GM23338 (cell line): ENCODE measurements at regions not wholly inside any gene's neighbourhood (a gene's known extent, or its start where the extent isn't known, plus 50 kb on each side); places are given as distances from the start of the nearest gene placed in this dataset.

Experiments
- ATAC-seq: fragments of 200-7000 bp; cut with Tn5 transposase; 3 replicates; pipeline ENCODE4 v1.9.1; 2020
- DNase-seq: peaks from one replicate; pipeline ENCODE4 v3.0.0-alpha.2; 2015; ENCODE audit warnings: low spot score
- H2AFZ ChIP-seq: fragments of 200-600 bp; sonication (generic); 2 replicates; pipeline ENCODE4 v1.8.0; 2016; ENCODE audit warnings: antibody characterized with exemption, mild to moderate bottlenecking, moderate library complexity
- H3F3A ChIP-seq: fragments of 200-600 bp; sonication (generic); replicated peaks from 2 replicates; pipeline ENCODE4 v1.8.0; 2017; ENCODE audit warnings: antibody characterized with exemption, mixed run types, low read depth
- H3K27ac ChIP-seq: fragments of 200-600 bp; sonication (generic); 2 replicates; pipeline ENCODE4 v1.6.1; 2016; ENCODE audit warnings: low read depth
- H3K27me3 ChIP-seq: fragments of 200-600 bp; sonication (generic); 2 replicates; pipeline ENCODE4 v1.8.0; 2016; ENCODE audit warnings: mild to moderate bottlenecking, mixed run types, moderate library complexity; ENCODE audit not compliant: insufficient read depth
- H3K36me3 ChIP-seq: fragments of 200-600 bp; sonication (generic); 2 replicates; pipeline ENCODE4 v1.8.0; 2016; ENCODE audit warnings: mild to moderate bottlenecking; ENCODE audit not compliant: insufficient read depth
- H3K4me1 ChIP-seq: fragments of 200-600 bp; sonication (generic); 2 replicates; pipeline ENCODE4 v1.8.0; 2016; ENCODE audit warnings: mild to moderate bottlenecking, moderate library complexity; ENCODE audit not compliant: insufficient read depth
- H3K4me2 ChIP-seq: fragments of 200-600 bp; sonication (generic); 2 replicates; pipeline ENCODE4 v1.7.1; 2017; ENCODE audit warnings: mixed run types
- H3K4me3 ChIP-seq: fragments of 200-600 bp; sonication (generic); 2 replicates; pipeline ENCODE4 v1.6.1; 2016; ENCODE audit warnings: mixed run types
- H3K79me2 ChIP-seq: fragments of 200-600 bp; sonication (generic); replicated peaks from 2 replicates; pipeline ENCODE4 v1.8.0; 2017; ENCODE audit warnings: mild to moderate bottlenecking; ENCODE audit not compliant: insufficient read depth
- H3K9me2 ChIP-seq: fragments of 200-600 bp; sonication (generic); 2 replicates; pipeline ENCODE4 v1.8.0; 2017; ENCODE audit not compliant: insufficient read depth
- H4K20me1 ChIP-seq: fragments of 200-600 bp; sonication (generic); replicated peaks from 2 replicates; pipeline ENCODE4 v1.8.0; 2017; ENCODE audit warnings: mild to moderate bottlenecking; ENCODE audit not compliant: insufficient read depth
- H3K27ac Mint-ChIP-seq: 2 replicates; pipeline ENCODE4 v1.8.0; 2020; ENCODE audit warnings: inconsistent platforms, mild to moderate bottlenecking, moderate library complexity, mixed read lengths
- H3K27me3 Mint-ChIP-seq: 3 replicates; pipeline ENCODE4 v1.8.0; 2022; ENCODE audit warnings: low read depth, mild to moderate bottlenecking, moderate library complexity, mixed read lengths, inconsistent platforms; ENCODE audit not compliant: insufficient read depth, poor library complexity
- H3K36me3 Mint-ChIP-seq: 3 replicates; pipeline ENCODE4 v1.8.0; 2021; ENCODE audit warnings: low read depth, mild to moderate bottlenecking, inconsistent platforms, moderate library complexity, mixed read lengths
- H3K4me1 Mint-ChIP-seq: 3 replicates; pipeline ENCODE4 v1.8.0; 2020; ENCODE audit warnings: mild to moderate bottlenecking, inconsistent platforms, mixed read lengths
- H3K4me3 Mint-ChIP-seq: 3 replicates; pipeline ENCODE4 v1.8.0; 2021; ENCODE audit warnings: moderate library complexity, mild to moderate bottlenecking, inconsistent platforms, mixed read lengths
- H3K9me3 Mint-ChIP-seq: 3 replicates; pipeline ENCODE4 v1.8.0; 2020; ENCODE audit warnings: moderate library complexity, mild to moderate bottlenecking, inconsistent platforms, mixed read lengths
- CREB1 ChIP-seq: fragments of 250-450 bp; sonication (Bioruptor Pico); IDR thresholded peaks from 2 replicates; pipeline ENCODE4 v1.5.0; 2020; ENCODE audit warnings: low read depth, mild to moderate bottlenecking, moderate library complexity
- EZH2 ChIP-seq: fragments of 200-600 bp; sonication (generic); IDR thresholded peaks from one replicate; pipeline ENCODE4 v1.8.0; 2017; ENCODE audit warnings: antibody characterized with exemption, mild to moderate bottlenecking, low read depth; ENCODE audit not compliant: unreplicated experiment
- EZH2phosphoT487 ChIP-seq: fragments of 200-600 bp; sonication (generic); IDR thresholded peaks from one replicate; pipeline ENCODE4 v1.8.1; 2018; ENCODE audit warnings: antibody characterized with exemption; ENCODE audit not compliant: unreplicated experiment
- JUNB ChIP-seq: IDR thresholded peaks from one replicate; pipeline ENCODE4 v1.6.1; 2016; ENCODE audit warnings: antibody characterized with exemption; ENCODE audit not compliant: unreplicated experiment
- NANOG ChIP-seq: IDR thresholded peaks from 2 replicates; pipeline ENCODE4 v1.6.1; 2016; ENCODE audit warnings: antibody characterized with exemption, borderline replicate concordance
- POLR2AphosphoS5 ChIP-seq: IDR thresholded peaks from 2 replicates; pipeline ENCODE4 v1.6.1; 2016; ENCODE audit warnings: antibody characterized with exemption, low read depth
- STAT1 ChIP-seq: IDR thresholded peaks from one replicate; pipeline ENCODE4 v1.6.1; 2016; ENCODE audit warnings: antibody characterized with exemption; ENCODE audit not compliant: unreplicated experiment
- ZNF114 ChIP-seq: fragments of 250-450 bp; sonication (Bioruptor Pico); IDR thresholded peaks from 2 replicates; pipeline ENCODE4 v1.5.0; 2020; ENCODE audit warnings: mild to moderate bottlenecking, moderate library complexity
- ZNF331 ChIP-seq: fragments of 250-450 bp; sonication (Bioruptor Pico); IDR thresholded peaks from 2 replicates; pipeline ENCODE4 v1.5.0; 2020; ENCODE audit warnings: low read depth, mild to moderate bottlenecking, moderate library complexity
- TF ChIP-seq, protein P1 (sequence below): IDR thresholded peaks from one replicate; pipeline ENCODE4 v1.6.1; 2018; ENCODE audit warnings: antibody characterized with exemption; ENCODE audit not compliant: unreplicated experiment
- TF ChIP-seq, protein P2 (sequence below): IDR thresholded peaks from 2 replicates; pipeline ENCODE4 v1.6.1; 2016; ENCODE audit warnings: antibody characterized with exemption
- TF ChIP-seq, protein P3 (sequence below), 2 experiments: fragments of 200-600 bp in 1 of 2; sonication (generic) in 1 of 2; conservative IDR thresholded peaks; 2 replicates each; pipeline versions ENCODE4 v1.5.1 to v1.6.1; 2016 to 2017; ENCODE audit warnings: antibody characterized with exemption in 2 of 2, low read depth in 2 of 2, mild to moderate bottlenecking in 2 of 2, moderate library complexity in 1 of 2

DNA sequence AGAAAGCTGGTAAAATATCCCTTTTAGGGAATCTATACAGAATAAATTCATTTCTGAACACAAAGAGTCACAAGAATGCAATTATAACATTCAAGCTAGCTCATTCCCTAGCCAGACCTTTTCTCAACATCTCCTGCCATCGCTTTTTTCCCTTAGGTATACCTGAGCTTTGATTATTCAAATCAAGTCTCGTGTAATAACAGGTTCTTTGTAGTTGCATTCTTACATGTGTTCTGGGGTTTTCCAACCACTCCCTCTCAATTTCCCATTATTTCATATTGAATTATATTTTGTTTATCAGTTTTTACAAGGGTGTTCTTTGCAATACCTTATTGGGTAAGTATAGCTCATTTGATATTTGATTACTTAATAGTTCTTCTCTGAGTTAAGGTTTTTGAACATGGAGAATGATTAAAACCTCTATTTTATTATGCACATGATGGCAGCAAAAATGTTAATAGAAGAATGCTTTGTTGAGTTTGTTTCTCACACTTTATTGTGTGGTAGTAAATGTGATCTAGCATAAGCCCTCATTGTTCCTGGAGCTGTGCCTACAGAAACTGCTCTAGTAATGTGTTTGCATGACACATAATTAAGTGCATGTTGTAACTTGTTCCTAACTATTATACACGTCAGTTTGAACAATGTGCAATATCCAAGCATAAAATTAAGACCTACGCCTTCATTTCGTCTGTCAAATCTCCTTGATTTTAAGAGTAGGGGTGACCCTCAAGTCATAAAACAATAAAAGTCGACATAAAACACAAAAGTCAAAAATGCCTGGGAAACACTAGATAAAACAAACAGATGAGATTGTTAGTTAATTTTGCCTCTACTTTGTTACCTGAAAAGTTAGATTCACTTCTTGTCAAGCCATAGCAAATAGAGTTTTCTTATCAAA lies 124.0 kb upstream of the POF1B start (continued):
- TF ChIP-seq, protein P1, sequence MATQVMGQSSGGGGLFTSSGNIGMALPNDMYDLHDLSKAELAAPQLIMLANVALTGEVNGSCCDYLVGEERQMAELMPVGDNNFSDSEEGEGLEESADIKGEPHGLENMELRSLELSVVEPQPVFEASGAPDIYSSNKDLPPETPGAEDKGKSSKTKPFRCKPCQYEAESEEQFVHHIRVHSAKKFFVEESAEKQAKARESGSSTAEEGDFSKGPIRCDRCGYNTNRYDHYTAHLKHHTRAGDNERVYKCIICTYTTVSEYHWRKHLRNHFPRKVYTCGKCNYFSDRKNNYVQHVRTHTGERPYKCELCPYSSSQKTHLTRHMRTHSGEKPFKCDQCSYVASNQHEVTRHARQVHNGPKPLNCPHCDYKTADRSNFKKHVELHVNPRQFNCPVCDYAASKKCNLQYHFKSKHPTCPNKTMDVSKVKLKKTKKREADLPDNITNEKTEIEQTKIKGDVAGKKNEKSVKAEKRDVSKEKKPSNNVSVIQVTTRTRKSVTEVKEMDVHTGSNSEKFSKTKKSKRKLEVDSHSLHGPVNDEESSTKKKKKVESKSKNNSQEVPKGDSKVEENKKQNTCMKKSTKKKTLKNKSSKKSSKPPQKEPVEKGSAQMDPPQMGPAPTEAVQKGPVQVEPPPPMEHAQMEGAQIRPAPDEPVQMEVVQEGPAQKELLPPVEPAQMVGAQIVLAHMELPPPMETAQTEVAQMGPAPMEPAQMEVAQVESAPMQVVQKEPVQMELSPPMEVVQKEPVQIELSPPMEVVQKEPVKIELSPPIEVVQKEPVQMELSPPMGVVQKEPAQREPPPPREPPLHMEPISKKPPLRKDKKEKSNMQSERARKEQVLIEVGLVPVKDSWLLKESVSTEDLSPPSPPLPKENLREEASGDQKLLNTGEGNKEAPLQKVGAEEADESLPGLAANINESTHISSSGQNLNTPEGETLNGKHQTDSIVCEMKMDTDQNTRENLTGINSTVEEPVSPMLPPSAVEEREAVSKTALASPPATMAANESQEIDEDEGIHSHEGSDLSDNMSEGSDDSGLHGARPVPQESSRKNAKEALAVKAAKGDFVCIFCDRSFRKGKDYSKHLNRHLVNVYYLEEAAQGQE = no peak
- TF ChIP-seq CREB1 (CRISPR knock-in tag) (no peak), POLR2AphosphoS5 (no peak), EZH2 (no peak), NANOG (no peak)

DNA sequence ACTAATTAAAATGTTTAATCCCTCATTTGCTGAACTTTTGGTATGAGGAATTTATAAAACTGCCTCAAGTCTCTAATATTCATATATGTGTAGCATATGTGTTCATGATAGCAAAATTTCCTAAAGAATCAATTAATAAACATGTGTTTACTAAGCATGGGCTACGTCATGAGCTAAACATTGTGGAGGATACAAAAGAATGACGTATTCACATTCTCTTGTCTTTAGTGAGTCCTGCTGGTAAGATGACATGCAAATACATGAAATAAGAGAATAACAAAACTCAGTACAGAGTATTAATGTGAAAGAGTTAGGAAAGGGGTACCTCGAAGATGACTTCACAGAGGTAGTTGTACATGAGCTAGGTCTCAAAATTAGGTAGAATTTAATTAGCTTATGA lies 121.9 kb upstream of the POF1B start:
- H3K27ac Mint-ChIP-seq = no peak overlapping the region
- H3K4me2 ChIP-seq = no peak overlapping the region
- H3K27ac ChIP-seq = no peak overlapping the region
- no peaks in the 10 kb centered on the region for H3K4me1 Mint-ChIP-seq
- DNase-seq (no peak), ATAC-seq (no peak)
- H3F3A ChIP-seq = no peaks in the 10 kb centered on the region
- no peaks in the 10 kb centered on the region for H3K36me3 ChIP-seq
- H3K4me1 ChIP-seq = no peaks in the 10 kb centered on the region
- no peaks in the 10 kb centered on the region for H3K27me3 Mint-ChIP-seq
- no peak overlapping the region for H3K4me3 Mint-ChIP-seq
- no peak overlapping the region for H3K4me3 ChIP-seq
- H3K79me2 ChIP-seq = no peaks in the 10 kb centered on the region
- H3K9me3 Mint-ChIP-seq = no peaks in the 10 kb centered on the region
- H3K9me2 ChIP-seq = no peaks in the 10 kb centered on the region
- no peaks in the 10 kb centered on the region for H3K36me3 Mint-ChIP-seq
- no peaks in the 10 kb centered on the region for H4K20me1 ChIP-seq
- H2AFZ ChIP-seq = no peak overlapping the region
- no peaks in the 10 kb centered on the region for H3K27me3 ChIP-seq
- TF ChIP-seq, protein P2, sequence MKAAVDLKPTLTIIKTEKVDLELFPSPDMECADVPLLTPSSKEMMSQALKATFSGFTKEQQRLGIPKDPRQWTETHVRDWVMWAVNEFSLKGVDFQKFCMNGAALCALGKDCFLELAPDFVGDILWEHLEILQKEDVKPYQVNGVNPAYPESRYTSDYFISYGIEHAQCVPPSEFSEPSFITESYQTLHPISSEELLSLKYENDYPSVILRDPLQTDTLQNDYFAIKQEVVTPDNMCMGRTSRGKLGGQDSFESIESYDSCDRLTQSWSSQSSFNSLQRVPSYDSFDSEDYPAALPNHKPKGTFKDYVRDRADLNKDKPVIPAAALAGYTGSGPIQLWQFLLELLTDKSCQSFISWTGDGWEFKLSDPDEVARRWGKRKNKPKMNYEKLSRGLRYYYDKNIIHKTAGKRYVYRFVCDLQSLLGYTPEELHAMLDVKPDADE = no peak
- TF ChIP-seq, protein P3, sequence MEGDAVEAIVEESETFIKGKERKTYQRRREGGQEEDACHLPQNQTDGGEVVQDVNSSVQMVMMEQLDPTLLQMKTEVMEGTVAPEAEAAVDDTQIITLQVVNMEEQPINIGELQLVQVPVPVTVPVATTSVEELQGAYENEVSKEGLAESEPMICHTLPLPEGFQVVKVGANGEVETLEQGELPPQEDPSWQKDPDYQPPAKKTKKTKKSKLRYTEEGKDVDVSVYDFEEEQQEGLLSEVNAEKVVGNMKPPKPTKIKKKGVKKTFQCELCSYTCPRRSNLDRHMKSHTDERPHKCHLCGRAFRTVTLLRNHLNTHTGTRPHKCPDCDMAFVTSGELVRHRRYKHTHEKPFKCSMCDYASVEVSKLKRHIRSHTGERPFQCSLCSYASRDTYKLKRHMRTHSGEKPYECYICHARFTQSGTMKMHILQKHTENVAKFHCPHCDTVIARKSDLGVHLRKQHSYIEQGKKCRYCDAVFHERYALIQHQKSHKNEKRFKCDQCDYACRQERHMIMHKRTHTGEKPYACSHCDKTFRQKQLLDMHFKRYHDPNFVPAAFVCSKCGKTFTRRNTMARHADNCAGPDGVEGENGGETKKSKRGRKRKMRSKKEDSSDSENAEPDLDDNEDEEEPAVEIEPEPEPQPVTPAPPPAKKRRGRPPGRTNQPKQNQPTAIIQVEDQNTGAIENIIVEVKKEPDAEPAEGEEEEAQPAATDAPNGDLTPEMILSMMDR (conservative IDR thresholded peaks at IDR 0.05; ENCODE audit: low read depth in 2 of 2) = no peak
- TF ChIP-seq ZNF114 (CRISPR knock-in tag) (no peak), POLR2AphosphoS5 (no peak), EZH2phosphoT487 (no peak), JUNB (no peak), STAT1 (no peak), ZNF331 (CRISPR knock-in tag) (no peak), EZH2 (no peak), NANOG (no peak)
